ENCODE measurements at regions not wholly inside any gene's neighbourhood (a gene's known extent, or its start where the extent isn't known, plus 50 kb on each side); places are given as distances from the start of the nearest gene placed in this dataset.

GRCh38 chr3:118846176-118846575 is 188.5 kb downstream of the IGSF11 start:
- TF ChIP-seq EP300 (IDR thresholded peaks at IDR 0.05) (no peak), CTCF (IDR thresholded peaks at IDR 0.05) (no peak), POLR2AphosphoS5 (IDR thresholded peaks at IDR 0.05) (no peak)
